Gastroesophageal sphincter (tissue), 4 donors: ENCODE measurements at regions not wholly inside any gene's neighbourhood (a gene's known extent, or its start where the extent isn't known, plus 50 kb on each side); places are given as distances from the start of the nearest gene placed in this dataset.

Source experiments
- ATAC-seq: fragments of 150-250 bp; one replicate; pipeline ENCODE4 v1.9.1; 2016; ENCODE audit warnings: mild to moderate bottlenecking, moderate library complexity
- H3K27ac ChIP-seq, 4 donors: fragments of 200-600 bp; sonication (generic) in 3 of 4; 1 replicate in 3 of 4; 2 replicates in 1 of 4; pipeline ENCODE4 v1.5.1; 2016 to 2019
- H3K27me3 ChIP-seq: fragments of 200-600 bp; sonication (generic); one replicate; pipeline ENCODE4 v1.5.1; 2019
- H3K36me3 ChIP-seq, 2 donors: fragments of 200-600 bp; sonication (generic); one replicate each; pipeline ENCODE4 v1.5.1; 2019; ENCODE audit warnings: control low read depth in 1 of 2
- H3K4me1 ChIP-seq, 3 donors: fragments of 200-600 bp; sonication (generic); 1 replicate in 2 of 3; 2 replicates in 1 of 3; pipeline ENCODE4 v1.5.1; 2016 to 2019; ENCODE audit warnings: control low read depth in 2 of 3
- H3K4me3 ChIP-seq, 2 donors: fragments of 200-600 bp; sonication (generic); one replicate each; pipeline ENCODE4 v1.5.1; 2019; ENCODE audit warnings: mild to moderate bottlenecking in 1 of 2, moderate library complexity in 1 of 2
- H3K9me3 ChIP-seq, 3 donors: fragments of 200-600 bp; sonication (generic); one replicate each; pipeline ENCODE4 v1.5.1; 2017 to 2019; ENCODE audit warnings: control low read depth in 2 of 3
- EP300 ChIP-seq: sonication (generic); formaldehyde crosslinking; IDR thresholded peaks from one replicate; pipeline ENCODE4 v1.6.1; 2017; ENCODE audit warnings: antibody characterized with exemption, mild to moderate bottlenecking
- POLR2A ChIP-seq, 2 donors: fragments of 450-650 bp; IDR thresholded peaks; one replicate each; pipeline ENCODE4 v1.6.1; 2017; ENCODE audit warnings: antibody characterized with exemption in 2 of 2, mild to moderate bottlenecking in 2 of 2, moderate library complexity in 1 of 2
- POLR2AphosphoS5 ChIP-seq: sonication (generic); formaldehyde crosslinking; IDR thresholded peaks from one replicate; pipeline ENCODE4 v1.6.1; 2017; ENCODE audit warnings: antibody characterized with exemption
- WGBS, 2 donors: methylation state at CpG; one replicate each; pipeline ENCODE4 v1.1.5; 2018; ENCODE audit warnings: low coverage in 1 of 2; 5-methylcytosine and 5-hydroxymethylcytosine counted together
- TF ChIP-seq, protein P1 (sequence below), 4 experiments: fragments of 200-600 bp in 2 of 4; fragments of 450-650 bp in 2 of 4; sonication (generic) in 1 of 4; IDR thresholded peaks; one replicate each; pipeline ENCODE4 v1.5.1; 2017 to 2019; ENCODE audit warnings: antibody characterized with exemption in 4 of 4, mild to moderate bottlenecking in 2 of 4, moderate library complexity in 2 of 4

DNA sequence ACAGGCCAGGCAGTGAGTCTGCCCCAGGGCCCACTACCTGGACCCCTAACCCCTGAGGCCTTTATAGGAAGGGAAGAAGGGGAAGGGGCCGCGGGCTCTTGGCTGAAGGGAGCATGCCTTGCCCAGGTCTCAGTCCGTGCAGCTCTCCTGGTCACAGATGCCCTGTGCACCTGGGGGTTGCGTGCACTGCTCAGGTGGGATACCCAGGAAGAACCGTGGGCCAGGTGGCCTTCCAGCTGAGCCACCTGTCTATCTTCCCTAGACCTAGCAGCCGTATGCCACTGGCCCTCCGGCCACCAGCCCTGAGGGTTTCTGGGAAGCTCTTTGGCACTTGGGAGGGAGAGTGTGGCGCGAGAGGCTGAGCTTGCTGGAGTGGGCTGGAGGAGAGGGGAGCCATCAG lies 1178.6 kb downstream of the BRD1 start:
- Histone ChIP-seq H3K4me3 (no peak overlapping the region), H3K27ac (no peak overlapping the region), H3K36me3 (no peaks in the 10 kb centered on the region), H3K9me3 (no peaks in the 10 kb centered on the region), H3K4me1 (no peaks in the 10 kb centered on the region), H3K27me3 (peaks cover 15% of the 10 kb centered on the region)
- WGBS, 2 donors, result 86% methylated on average over 2 of the region's 9 CpGs; no CpG with 5 or more reads in 1 of the 2 donors
- TF ChIP-seq POLR2A (IDR thresholded peaks at IDR 0.05), result no peak
- TF ChIP-seq, protein P1, sequence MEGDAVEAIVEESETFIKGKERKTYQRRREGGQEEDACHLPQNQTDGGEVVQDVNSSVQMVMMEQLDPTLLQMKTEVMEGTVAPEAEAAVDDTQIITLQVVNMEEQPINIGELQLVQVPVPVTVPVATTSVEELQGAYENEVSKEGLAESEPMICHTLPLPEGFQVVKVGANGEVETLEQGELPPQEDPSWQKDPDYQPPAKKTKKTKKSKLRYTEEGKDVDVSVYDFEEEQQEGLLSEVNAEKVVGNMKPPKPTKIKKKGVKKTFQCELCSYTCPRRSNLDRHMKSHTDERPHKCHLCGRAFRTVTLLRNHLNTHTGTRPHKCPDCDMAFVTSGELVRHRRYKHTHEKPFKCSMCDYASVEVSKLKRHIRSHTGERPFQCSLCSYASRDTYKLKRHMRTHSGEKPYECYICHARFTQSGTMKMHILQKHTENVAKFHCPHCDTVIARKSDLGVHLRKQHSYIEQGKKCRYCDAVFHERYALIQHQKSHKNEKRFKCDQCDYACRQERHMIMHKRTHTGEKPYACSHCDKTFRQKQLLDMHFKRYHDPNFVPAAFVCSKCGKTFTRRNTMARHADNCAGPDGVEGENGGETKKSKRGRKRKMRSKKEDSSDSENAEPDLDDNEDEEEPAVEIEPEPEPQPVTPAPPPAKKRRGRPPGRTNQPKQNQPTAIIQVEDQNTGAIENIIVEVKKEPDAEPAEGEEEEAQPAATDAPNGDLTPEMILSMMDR (IDR thresholded peaks at IDR 0.05), result no peak
- no peak for TF ChIP-seq EP300
- no peak for TF ChIP-seq POLR2AphosphoS5
- no peak for ATAC-seq

DNA sequence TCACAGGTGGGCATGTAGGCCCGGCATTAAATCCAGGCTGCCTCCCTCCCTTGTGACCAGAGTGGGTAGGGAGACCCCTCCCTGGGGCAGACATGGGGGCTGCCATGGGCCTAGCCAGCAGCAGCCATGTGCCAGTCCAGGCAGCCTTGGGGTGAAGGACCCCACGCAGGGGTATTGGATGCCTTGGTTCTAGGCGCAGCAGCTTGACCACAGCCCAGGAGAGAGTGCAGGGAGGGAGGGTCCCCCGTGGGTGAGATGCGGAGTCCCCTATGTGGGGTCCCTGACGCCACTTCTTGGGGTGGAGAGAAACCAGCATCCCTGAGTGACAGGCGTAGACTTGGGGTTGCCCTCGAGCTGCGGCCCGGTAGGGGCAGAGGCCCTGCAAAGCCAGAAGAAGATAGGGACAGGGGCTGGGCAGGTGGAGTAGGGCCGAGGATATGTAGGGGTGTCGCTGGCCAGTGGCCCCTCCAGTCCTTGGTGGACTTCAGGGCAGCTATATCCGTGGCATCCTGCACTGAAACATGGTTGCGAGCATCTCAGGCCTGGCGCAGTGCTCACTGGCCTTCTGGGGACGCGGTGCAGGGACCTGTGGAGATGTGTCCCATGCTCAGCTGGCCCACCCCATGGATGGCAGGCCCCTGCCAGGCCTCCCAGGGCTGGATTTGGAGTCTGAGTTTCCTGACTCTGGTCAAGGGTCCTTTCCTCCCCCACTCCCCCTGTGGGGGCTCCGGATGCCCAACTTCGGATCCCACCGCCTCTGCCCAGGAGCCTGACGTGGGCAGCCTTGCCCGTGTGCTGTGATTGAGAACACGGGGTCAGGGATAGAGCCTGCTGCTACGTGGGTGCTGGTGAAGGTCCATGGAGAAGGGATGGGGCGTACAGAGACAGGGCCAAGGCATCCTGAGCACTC lies 1179.8 kb downstream of the BRD1 start:
- TF ChIP-seq POLR2AphosphoS5, result no peak
- TF ChIP-seq EP300, result no peak
- TF ChIP-seq, protein P1 (IDR thresholded peaks at IDR 0.05), result no peak
- no peak for TF ChIP-seq POLR2A (IDR thresholded peaks at IDR 0.05)
- Histone ChIP-seq H3K27ac (no peak overlapping the region), H3K36me3 (no peaks in the 10 kb centered on the region), H3K4me3 (no peak overlapping the region), H3K27me3 (peaks cover 24% of the 10 kb centered on the region), H3K4me1 (no peaks in the 10 kb centered on the region), H3K9me3 (no peaks in the 10 kb centered on the region)
- no CpG with 5 or more reads among the region's 25 CpGs for WGBS, 2 donors
- ATAC-seq, result no peak

DNA sequence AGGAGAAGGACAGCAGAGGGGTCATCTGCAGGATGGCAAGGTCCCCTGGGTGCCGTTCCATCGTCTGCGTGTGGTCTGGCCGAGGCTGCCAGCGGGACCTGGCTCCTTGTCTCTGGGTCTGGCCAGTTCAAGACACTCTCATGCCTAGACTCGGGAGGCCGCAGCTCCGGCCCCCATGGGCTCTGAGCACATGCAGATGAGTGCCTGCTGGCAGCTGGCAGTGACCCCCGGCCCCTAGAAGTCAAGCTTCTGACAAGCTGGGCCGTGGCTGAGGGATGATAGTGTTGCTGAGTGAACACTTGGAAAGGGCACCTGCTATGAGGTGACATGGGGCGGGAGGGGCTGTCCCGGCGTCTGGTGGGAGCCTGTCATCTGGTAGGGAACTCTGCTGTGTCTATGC lies 1180.6 kb downstream of the BRD1 start:
- Histone ChIP-seq H3K27ac (no peak overlapping the region), H3K4me1 (no peaks in the 10 kb centered on the region), H3K9me3 (no peaks in the 10 kb centered on the region), H3K27me3 (peaks cover 24% of the 10 kb centered on the region), H3K36me3 (no peaks in the 10 kb centered on the region), H3K4me3 (no peak overlapping the region)
- WGBS, 2 donors, result no CpG with 5 or more reads among the region's 13 CpGs
- TF ChIP-seq POLR2AphosphoS5 (no peak), POLR2A (IDR thresholded peaks at IDR 0.05) (no peak), EP300 (no peak)
- TF ChIP-seq, protein P1 (IDR thresholded peaks at IDR 0.05), result no peak
- no peak for ATAC-seq

DNA sequence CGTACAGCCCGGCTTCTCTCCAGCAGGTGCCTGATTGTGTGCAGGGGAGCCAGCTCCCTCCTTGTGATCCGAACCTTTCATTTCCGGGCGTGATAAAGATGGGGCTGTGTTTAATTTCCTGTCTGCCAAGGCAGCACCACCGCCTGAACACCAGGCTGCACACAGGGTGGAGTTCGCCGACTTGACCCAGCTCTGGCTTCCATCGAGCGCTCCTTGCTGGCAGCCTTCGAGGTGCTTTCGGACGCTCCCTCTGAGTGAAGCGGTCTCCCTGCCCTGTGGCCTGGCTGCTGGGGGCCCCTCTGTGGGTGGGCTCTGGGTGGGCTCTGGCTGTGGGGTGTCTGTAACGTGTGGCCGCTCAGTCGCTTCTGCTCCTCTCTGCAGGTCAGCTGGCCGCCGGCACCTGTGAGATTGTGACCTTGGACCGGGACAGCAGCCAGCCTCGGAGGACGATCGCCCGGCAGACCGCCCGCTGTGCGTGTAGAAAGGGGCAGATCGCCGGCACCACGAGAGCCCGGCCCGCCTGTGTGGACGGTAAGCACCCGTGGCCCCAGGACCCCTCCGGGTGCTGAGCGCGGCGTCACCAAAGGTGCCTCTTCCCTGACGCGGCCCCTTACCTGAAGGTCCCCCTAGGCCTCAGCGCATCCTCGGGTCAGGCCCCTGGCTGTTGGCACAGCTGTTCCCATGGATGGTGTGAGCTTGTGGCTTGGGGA lies 1181.3 kb downstream of the BRD1 start:
- Histone ChIP-seq H3K4me3 (no peak overlapping the region), H3K27me3 (peaks cover 24% of the 10 kb centered on the region), H3K27ac (no peak overlapping the region), H3K4me1 (no peaks in the 10 kb centered on the region), H3K9me3 (no peaks in the 10 kb centered on the region), H3K36me3 (no peaks in the 10 kb centered on the region)
- no peak for TF ChIP-seq POLR2A (IDR thresholded peaks at IDR 0.05)
- WGBS, 2 donors, result 47 to 90% methylated on average over 3 to 4 of the region's 42 CpGs
- ATAC-seq, result no peak

DNA sequence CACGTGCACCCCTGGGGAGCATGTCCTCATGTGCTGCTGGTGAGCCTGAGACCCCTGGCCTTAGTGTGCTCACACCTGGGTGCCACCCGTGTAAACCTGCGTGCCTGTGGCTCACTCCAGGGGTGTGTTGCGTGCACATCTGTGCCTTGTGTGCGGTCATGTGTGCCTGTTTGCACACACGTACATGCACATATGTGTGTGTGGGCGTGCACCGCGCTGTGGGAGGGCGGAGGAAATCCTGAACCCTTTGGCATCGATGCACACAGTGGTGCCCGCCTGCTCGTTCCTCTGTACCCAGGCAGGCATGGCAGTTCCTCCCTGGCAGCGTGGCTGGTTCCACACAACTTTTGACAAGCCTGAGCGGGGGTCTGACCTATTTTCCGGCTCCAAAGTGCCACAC lies 1181.9 kb downstream of the BRD1 start:
- no peaks in the 10 kb centered on the region for H3K36me3 ChIP-seq
- peaks cover 24% of the 10 kb centered on the region for H3K27me3 ChIP-seq
- no peaks in the 10 kb centered on the region for H3K4me1 ChIP-seq
- TF ChIP-seq POLR2A (IDR thresholded peaks at IDR 0.05) (no peak), POLR2AphosphoS5 (no peak), EP300 (no peak)
- TF ChIP-seq, protein P1 (IDR thresholded peaks at IDR 0.05), result no peak
- H3K27ac ChIP-seq, result no peak overlapping the region
- H3K9me3 ChIP-seq, result no peaks in the 10 kb centered on the region
- no peak for ATAC-seq
- no peak overlapping the region for H3K4me3 ChIP-seq
- 77% methylated on average over 6 of the region's 16 CpGs; no CpG with 5 or more reads in 1 of the 2 donors for WGBS, 2 donors
